GF-D8 (cell line): ENCODE measurements at regions not wholly inside any gene's neighbourhood (a gene's known extent, or its start where the extent isn't known, plus 50 kb on each side); places are given as distances from the start of the nearest gene placed in this dataset.

Source experiments
- DNase-seq: peaks from one replicate; lab custom pipeline; 2025; lab: John Stamatoyannopoulos, UW

DNA sequence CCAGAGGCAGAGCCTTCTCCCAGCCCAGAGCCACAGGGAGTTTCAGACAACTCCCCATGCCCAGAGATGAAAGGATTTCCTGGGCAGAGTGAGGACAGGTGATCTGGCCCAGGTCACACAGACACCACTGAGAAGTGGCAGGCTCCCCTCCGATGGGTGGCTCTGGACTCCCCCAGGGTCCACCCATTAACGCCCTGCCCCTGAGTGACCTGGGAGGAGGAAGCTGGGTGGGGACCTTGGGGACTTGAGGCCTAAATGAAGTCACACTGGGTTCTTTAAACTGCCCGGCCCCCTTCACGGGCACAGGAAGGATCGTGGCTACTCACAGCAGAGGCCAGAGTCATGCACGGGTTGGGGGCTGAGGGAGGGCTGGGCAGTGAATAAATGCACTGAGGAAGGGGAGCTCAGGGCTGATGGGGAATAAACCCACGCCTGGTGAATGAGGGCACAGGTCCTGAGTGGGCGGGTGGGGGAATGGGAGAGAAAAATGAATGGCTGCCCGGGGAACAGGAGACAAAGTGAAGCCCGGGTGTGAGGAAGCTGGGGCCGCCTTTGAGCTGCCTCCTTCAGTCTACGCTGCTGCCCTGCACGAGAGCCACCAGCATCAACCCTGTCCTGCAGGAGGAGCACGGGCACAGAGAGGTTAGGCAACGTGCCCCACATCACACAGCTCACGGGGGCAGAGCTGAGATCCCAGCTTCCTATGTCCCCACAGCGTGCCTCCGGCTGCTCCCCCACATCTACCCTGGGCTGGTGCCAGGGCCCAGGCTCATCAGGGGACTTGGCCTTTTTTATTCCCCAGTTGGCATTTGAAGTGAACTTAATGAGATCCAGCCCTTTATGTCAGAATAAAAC lies 404.3 kb downstream of the MATN1 start:
- DNase-seq: no peak

DNA sequence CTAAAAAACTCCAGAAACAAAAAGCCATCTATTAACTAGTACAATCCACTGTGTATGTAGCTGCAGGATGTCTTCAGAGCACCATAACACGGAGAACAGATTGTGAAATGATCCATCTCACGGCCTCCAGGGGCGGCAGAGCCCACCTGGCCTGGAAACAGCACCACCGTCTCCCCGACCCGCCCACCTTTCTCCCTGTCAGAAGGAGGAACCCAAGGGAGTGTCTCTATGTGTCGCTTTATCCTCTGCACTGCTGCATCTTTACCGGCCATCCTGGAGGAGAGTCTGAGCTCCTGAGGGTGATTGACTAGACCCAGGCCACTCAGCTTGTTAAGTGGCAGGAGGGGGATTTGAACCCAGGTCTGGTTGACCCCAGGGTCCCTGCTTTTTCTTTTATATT lies 405.0 kb downstream of the MATN1 start:
- DNase-seq: no peak

DNA sequence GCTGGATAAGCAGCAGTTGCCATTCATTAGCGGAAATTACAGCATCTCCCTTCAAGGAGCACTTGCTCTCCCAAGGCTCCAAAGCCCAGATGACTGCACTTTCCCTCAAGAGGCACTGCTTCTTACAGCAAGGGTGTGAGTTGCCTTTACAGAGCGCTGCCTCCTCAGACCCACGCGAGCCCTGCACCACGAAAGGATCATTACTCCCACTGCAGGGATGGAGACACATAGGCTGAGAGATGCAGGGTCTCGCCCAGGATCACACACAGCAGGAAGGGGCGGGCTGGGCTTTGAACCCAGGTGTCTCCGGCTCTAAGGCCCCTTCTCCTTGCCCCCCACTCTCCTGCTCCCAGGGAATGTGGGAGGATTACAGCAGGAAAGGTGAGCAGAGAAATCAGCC lies 405.5 kb downstream of the MATN1 start:
- DNase-seq: no peak

DNA sequence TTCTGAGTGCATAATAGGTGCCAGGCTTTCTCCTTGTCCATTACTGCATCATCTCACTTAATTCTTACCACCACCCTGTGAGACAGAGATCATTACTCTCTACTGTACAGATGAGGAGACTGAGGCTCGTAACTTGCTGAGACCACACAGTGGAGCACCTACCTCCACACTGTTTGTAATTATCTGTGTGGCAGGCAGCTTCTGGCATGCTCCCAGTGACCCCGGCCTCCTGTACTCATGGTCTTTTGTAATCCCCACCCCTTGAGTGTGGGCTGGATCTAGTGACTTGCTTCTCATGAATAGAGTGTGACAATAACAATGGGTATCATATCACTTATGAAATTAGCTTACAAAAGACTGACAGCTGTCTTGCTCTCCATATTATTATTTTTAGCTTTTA lies 407.3 kb downstream of the MATN1 start:
- DNase-seq: no peak

DNA sequence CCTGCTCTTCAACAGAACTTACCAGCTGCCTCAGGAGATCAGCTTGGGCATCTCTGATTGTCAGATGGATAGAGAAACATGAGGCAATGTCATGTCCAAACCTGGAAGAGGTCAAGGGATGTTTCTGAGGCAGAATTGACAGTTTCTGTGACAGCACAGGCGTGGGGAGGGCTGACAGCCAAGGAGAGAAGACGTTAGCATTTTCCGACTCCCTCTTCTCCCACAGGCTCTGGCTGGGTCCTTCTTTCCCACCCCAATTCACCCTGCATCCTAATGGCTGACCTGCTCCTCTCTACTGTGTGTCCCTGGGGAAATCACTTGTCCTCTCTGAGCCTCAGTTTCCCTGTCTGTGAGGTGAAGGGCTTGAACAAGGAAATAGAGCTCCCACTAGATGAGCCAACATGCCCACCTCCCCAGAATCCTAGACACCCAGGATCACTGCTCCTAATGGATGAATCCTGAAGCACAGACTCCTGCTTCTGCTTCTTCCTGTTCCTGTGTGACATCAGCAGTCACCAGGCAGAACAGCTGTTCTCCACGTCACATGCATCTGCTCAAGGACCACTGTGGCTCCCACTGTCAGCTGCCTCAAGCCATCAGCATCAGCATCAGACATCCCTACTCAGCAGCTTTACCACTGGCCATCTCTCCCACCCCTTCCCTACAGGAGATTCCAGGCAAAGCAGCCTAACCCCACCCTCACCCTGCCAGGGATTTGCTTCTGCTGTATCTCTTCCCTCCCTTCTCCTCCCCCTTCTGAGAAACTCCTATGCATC lies 408.0 kb downstream of the MATN1 start:
- DNase-seq: no peak

DNA sequence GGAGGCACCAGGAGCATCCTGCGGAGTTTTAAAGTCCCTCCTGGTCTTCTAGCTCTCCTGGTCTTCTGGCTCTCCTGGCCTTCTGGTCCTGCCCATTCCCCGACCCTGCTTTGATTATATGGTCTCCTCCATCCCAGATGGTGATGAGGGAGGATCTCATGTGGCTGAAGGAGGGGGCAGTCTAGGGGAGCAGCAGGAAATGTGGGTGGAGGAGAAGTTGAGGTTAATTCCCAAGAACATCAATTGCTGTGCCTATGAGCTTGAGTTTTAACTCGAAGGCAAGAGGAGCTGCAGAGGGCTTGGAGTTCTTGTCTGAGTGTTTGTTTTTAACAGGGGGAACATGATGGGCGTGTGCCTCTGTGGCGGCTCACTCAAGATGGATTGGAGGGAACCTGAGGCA lies 408.8 kb downstream of the MATN1 start:
- no peak for DNase-seq

DNA sequence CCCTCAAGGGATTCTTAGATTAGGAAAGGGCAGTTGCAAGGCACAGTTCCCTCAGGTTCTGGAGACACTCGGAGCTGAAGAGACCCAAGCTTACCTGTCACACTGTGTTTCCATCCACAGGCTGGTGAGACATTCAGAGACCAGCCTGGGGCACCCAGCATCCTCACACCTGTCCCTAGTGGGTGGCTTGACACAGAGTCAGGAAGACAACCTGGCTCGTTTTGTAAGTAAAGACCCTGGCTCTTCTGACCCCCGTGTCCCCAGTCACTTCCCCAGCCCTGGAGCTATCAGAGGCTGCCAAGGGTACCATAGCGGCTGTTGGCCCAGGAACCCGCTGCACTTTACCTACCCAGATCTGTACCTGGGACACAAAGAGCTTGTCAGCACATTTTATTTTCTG lies 409.8 kb downstream of the MATN1 start:
- DNase-seq: no peak

DNA sequence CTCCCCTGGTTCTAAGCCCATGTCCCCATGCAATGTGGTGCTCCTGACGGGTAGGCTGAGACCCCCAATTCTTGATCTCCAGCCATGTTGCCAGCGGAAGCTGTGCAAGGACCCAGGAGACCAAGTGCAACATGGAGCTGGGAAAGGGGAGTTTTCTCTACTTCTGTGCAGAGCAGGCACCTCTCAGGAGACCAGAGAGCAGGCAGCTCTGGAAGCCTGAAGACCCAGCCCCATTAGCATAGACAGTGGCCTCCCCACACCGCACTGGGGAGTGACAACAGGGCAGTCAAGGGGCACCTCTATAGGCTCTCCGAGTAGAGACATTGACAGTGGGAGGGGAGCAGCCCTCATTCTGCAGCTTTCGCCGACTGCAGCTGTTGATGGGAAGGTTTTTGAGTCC lies 410.2 kb downstream of the MATN1 start:
- DNase-seq: no peak

DNA sequence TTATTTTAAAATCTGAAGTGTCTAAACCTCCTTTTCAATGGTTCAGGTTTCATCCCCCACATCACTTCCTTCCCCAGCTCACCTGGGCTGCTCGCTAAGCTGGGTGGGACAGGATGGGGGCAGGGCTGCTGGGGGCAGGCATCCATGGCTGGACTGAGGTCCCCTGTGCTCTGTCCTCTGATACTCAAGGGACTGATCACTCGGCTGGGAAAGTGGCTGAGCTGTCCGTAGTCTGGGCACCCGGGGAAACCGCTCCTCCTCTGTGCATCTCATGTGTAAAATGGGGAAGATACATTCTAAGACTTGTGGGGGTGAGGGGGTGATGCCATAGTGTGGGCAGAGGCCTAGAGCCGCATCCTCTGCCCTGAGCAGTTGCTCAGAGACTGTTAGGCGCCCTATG lies 411.2 kb downstream of the MATN1 start:
- DNase-seq: no peak

DNA sequence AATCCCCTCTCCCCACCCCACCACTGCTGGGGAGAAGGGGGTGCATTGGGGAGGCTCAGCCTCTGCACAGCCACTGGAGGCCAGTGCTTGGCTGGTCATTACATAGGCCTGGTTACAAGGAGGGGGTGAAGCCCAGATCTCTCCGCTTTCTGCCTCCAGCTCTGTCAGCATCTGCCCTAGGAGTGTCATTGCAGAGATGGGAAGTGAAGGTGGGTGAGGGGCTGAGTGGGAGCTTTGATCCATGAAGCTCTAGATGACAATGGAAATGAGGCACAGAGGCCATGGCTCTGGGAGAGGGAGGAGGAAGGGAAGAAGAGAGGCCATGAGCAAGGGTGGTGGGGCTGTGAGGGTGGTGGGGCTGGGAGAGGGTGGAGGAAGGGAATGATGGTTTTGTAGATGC lies 411.6 kb downstream of the MATN1 start:
- DNase-seq: no peak

DNA sequence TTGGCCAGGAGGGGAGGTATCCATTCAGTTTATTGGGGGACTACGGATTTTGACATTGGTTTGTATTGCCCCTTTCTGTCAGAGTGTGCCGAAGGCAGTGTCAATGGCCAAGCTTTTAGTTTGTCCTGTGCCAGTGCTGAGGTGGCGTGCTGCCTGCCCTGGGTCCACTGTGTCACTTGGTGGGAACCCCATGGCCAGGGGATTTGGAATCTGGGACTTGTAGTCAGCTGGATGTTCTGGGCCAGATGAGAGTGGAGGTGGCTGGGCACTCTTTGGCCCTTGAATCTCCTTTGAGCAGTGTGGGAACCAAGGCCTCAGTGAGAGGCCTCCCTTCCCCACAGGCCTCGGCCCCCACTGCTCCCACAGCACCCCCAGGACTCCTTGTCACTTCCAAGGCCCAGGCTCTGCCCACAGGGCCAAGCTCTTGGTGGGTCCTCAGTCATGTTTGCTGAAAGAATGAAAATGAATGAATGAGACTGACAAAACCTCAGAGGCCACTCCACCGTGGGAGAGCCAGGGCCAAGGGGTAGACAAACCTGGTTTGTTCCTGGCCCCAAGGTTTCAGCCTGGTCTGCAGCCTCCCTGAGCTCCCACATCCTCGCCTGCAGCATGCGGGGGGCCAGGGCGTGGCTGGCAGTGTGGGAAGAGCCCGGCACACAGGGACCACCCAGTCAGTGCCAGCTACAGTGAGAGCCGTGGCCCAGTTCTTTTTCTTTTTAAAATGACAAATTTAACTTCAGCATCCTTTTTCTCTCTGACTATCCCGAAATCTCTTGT lies 412.2 kb downstream of the MATN1 start:
- DNase-seq: no peak

DNA sequence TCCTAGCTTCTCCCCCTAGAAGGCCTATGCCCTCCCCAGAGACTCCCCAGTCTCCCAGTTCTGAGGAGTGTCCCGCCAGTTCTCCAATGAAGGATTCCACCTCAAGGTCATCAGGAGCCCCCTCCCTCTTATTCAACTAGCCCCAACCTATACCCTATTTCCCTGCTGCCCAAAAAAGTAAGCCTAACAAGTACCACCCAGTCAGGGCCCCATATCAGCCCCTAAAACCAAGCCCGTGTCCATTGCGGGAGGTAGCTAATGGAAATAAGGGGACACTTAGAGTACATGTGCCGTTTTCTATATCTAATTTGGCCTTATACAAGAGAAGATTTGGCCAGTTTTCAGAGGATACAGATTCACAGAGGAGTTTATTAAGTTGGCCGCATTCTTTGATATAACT lies 416.2 kb downstream of the MATN1 start:
- no peak for DNase-seq

DNA sequence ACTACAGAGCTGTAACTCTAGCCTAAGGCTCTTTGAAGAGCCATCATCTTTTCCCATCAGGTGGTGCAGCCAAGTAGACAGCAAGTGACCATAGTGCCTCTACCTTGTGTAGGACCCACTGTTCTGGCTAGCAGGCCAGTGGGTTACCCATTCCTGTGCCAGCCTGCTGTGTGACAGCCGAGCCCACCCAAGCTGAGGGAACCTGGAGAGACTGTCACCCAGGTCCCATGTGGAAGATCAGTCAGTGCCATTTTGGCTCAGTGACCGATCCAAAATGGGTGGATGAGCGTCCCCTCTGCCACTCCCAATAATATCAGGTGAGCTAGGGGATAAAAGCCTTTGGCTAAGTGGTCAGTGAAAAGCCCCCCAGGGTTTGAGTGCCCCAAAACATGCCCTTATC lies 417.9 kb downstream of the MATN1 start:
- no peak for DNase-seq

DNA sequence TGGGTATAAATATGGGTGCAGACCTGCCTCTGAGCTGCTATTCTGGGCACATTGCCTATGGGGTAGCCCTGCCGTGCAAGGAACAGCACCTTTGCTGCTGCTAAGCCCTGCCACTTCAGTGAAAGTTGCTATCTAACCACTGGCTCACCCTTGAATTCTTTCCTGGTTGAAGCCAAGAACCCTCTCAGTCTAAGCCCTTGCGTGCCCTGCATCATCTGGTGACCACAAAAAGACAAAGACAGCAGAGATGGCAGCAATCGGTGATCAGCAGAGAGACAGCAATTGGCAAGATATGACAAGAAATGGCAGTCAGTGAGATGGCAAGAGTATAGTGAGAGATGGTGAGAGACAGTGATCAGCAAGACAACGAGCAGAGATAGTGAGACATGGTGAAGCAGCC lies 418.3 kb downstream of the MATN1 start:
- DNase-seq: no peak

DNA sequence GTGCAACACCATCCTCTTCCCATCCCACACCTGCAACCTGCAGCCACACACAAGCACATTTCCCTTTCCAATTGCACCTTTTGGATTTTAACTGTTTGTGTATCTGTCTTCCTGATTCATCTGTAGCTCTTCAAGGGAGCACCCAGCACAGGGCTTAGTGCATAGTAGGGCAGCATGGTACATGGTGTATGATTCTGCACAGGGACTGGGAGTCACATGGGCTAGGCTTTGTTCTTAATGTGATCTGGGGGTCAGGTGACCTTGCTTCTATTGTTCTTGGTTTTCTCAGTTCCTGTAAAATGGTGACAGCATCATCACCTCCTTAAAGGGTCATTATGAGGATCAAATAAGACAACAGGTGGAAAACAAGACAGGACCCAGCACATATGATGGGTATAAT lies 419.3 kb downstream of the MATN1 start:
- no peak for DNase-seq

DNA sequence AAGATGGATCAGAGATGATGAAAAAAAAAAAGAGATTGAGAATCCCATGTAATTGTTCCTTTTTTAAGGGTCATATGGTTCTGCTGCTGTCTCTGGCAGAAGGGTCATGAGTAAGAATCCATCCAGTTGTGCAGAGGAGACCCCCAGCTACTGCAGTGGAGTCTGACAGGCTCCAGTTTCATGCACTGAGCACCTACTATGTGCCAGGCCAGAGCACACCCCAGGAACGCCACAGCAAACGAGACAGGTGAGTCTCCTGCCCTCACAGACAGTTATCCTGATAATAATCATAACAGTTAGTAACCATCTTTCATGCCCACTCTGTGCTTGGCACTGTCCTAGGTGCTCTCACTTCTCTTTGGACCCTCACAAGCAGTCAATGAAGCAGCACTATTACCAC lies 420.0 kb downstream of the MATN1 start:
- DNase-seq: no peak

DNA sequence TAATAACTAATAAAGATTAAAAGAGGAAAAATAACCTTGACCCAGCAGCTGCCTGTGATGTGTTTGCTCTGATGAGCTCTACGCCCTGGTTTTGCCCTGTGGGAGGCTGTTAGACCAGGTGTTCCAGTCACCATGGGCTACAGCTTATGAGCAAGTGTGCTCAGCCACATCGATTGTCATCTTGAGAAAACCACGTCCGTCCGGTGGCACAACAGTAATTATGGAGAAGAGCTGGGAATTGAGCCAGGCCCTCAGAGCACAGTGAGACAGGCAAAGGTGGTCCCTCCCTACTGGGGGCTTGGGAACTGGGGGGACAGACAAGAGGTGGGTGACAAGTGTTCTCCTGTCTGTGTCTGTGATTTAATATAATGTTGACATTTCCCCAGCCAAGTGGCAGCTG lies 420.5 kb downstream of the MATN1 start:
- DNase-seq: no peak

DNA sequence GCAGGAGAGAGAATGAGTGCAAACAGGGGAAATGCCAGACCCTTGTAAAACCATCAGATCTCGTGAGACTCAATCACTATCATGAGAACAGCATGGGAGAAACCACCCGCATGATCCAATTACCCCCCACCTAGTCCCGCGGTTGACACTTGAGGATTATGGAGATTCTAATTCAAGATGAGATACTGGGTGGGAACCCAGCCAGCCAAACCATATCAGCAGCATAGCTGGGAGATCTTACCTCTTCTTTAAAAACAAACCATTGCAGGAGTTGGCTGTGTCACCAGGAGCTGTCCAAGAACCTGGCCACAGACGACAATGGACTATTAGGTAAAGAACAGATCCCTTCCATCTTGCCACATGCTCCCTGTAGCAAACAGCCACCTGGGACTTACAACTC lies 422.7 kb downstream of the MATN1 start:
- DNase-seq: no peak

DNA sequence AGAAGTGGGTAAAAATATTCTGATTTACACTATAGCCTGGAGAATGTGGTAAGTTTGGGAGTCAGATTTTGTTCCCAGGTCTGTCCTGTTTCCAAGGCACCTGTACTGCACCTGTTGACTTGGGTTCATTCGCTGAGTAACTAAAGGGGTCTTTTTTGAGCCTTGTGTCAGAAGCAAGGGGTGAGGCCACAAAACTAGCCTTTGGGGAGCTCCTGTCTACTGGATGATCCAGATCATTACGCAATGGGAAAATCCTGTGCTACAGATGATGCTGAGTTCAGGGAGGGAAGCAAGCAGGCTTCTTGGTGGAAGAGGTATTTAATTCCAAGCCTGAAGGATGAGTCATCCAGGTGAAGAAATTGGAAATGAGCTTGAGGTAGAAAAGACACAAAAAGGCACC lies 424.0 kb downstream of the MATN1 start:
- no peak for DNase-seq

DNA sequence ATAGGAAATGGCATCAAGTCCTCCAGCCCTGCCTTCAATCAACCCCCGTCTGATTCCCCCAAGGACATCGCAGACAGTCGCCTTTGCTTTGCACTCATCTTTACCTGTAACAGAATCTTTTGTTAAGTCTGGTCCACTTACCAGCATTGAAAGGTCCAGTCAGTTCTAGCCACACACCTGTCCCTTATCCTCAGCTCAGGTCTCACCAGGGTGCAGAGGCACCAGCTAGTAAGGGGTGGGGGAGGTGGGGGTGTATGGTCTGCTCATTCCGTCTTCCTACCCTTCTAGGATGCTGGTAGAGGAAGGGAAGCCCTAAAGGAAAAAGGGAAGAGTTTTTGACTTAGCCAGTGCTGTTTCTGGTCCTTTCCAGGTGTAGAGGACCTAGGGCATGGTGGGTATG lies 427.7 kb downstream of the MATN1 start:
- no peak for DNase-seq

DNA sequence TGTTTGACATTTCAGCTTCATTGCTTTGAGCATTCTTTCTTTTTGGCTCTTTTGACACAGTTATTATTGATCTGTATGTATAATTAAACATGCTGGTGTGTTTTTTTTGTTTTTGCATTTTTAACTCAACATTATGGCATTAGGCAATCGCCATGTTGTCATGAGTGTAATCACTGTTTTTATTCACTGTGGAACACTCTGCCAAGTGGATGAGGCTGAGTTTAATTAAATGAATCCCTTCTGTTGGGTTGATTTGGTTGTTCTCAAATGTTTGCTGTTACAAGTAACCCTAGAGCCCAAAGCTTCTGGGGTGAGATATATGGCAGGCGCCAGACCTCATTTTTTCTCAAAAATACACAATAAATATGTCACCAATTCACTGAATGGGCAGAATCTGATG lies 428.1 kb downstream of the MATN1 start:
- DNase-seq: no peak

DNA sequence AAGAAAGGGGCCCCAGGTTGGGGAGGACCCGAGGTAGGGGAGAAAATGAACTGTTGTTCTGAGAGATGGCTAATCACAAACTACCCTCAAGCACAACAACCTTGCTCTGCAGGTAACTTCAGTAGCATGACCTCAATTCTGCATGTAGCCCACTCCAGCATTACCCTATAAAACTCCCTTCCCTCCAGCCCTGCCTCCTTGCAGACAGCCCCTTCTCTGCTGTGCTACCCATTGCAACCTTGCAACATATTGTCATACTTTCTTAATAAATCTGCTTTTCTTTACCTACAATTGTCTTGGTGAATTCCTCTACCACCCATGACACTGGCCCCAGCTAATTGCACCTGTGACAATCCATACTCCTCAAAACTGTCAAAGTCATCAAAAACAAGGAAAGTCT lies 428.9 kb downstream of the MATN1 start:
- DNase-seq: no peak

DNA sequence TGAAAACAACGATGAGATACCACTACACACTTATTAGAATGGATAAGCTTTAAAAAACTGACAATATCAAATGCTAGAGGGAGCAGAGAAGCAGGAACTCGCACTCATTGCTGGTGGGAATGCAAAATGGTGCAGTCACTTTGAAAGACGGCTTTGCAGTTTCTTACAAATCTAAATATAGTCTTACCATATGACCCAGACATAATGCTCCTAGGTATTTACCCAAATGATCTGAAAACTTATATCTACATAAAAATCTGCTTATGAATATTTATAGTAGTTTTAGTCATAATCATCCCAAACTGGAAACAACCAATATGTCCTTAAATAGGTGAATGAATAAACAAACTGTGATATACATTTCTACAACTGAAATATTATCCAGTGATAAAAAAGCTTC lies 430.9 kb downstream of the MATN1 start:
- DNase-seq: no peak
